B cell (primary cell): ENCODE measurements at regions not wholly inside any gene's neighbourhood (a gene's known extent, or its start where the extent isn't known, plus 50 kb on each side); places are given as distances from the start of the nearest gene placed in this dataset.

Experiments used
- ATAC-seq: fragments of 200-7000 bp; cut with Tn5 transposase; one replicate; pipeline ENCODE4 v1.10.0; 2021; ENCODE audit warnings: low read depth, mild to moderate bottlenecking, moderate number of reproducible peaks, moderate library complexity
- CTCF ChIA-PET: fragments of 350-600 bp; sonication (Branson Sonifier 250); formaldehyde crosslinking; loops from one replicate; lab custom pipeline; 2021; ENCODE audit warnings: antibody characterized with exemption, inconsistent platforms; lab: Charles Lee
- POLR2A ChIA-PET: fragments of 350-600 bp; sonication (Branson Sonifier 250); formaldehyde crosslinking; loops from one replicate; lab custom pipeline; 2021; ENCODE audit warnings: antibody characterized with exemption; lab: Charles Lee
- DNase-seq: peaks from one replicate; pipeline ENCODE4 v3.0.0; 2013
- H2AFZ ChIP-seq: 2 replicates; pipeline ENCODE4 v1.6.1; 2012; ENCODE audit warnings: mild to moderate bottlenecking, low read depth, low read length; ENCODE audit not compliant: insufficient read depth, poor library complexity, severe bottlenecking
- H3K27ac ChIP-seq, 2 donors: 1 replicate in 1 of 2; 2 replicates in 1 of 2; pipeline ENCODE4 v1.5.1; 2012 to 2013; ENCODE audit warnings: low read length in 2 of 2, mild to moderate bottlenecking in 2 of 2, moderate library complexity in 1 of 2
- H3K27me3 ChIP-seq, 4 experiments: fragments of 200-600 bp in 1 of 4; sonication (generic) in 1 of 4; replicated peaks in 1 of 4; 1 replicate in 2 of 4; 2 replicates in 2 of 4; pipeline versions ENCODE4 v1.6.1 to v1.7.0; 2013 to 2016; ENCODE audit warnings: low read length in 3 of 4, mild to moderate bottlenecking in 2 of 4, mixed read lengths in 1 of 4, moderate library complexity in 1 of 4; ENCODE audit not compliant: insufficient read depth in 4 of 4, control insufficient read depth in 3 of 4; ENCODE audit errors: control extremely low read depth in 1 of 4
- H3K36me3 ChIP-seq, 2 experiments: replicated peaks in 1 of 2; 1 replicate in 1 of 2; 2 replicates in 1 of 2; pipeline versions ENCODE4 v1.6.1 to v1.7.1; 2013; ENCODE audit warnings: low read length in 1 of 2; ENCODE audit not compliant: insufficient read depth in 2 of 2, control insufficient read depth in 1 of 2; ENCODE audit errors: control extremely low read depth in 1 of 2, extremely low read depth in 1 of 2
- H3K4me1 ChIP-seq, 2 donors: fragments of 200-600 bp in 1 of 2; sonication (generic) in 1 of 2; 1 replicate in 1 of 2; 2 replicates in 1 of 2; pipeline versions ENCODE4 v1.5.1 to v1.6.1; 2013 to 2017; ENCODE audit warnings: low read length in 2 of 2; ENCODE audit not compliant: control insufficient read depth in 2 of 2, insufficient read depth in 2 of 2
- H3K4me2 ChIP-seq: replicated peaks from 2 replicates; pipeline ENCODE3; 2012; ENCODE audit warnings: mild to moderate bottlenecking, low read depth, low read length; ENCODE audit not compliant: poor library complexity, severe bottlenecking
- H3K4me3 ChIP-seq, 5 experiments: fragments of 200-600 bp in 1 of 5; sonication (generic) in 1 of 5; 1 replicate in 3 of 5; 2 replicates in 2 of 5; pipeline versions ENCODE4 v1.5.1 to v1.7.0; 2011 to 2016; ENCODE audit warnings: low read length in 4 of 5, mild to moderate bottlenecking in 4 of 5, low read depth in 2 of 5, control low read depth in 1 of 5, moderate library complexity in 1 of 5; ENCODE audit not compliant: insufficient read depth in 1 of 5; ENCODE audit errors: control extremely low read depth in 1 of 5, extremely low read depth in 1 of 5
- H3K79me2 ChIP-seq: fragments of 200-600 bp; sonication (generic); one replicate; pipeline ENCODE4 v1.6.0; 2016; ENCODE audit warnings: low read length; ENCODE audit not compliant: control insufficient read depth, insufficient read depth
- H3K9ac ChIP-seq: fragments of 200-600 bp; sonication (generic); 2 replicates; pipeline ENCODE4 v1.6.1; 2017; ENCODE audit warnings: mild to moderate bottlenecking, low read length, moderate library complexity
- H3K9me3 ChIP-seq, 3 donors: one replicate each; pipeline versions ENCODE4 v1.6.1 to v1.7.1; 2013; ENCODE audit warnings: low read length in 2 of 3; ENCODE audit not compliant: control insufficient read depth in 2 of 3, insufficient read depth in 1 of 3; ENCODE audit errors: control extremely low read depth in 1 of 3
- H4K20me1 ChIP-seq: 2 replicates; pipeline ENCODE4 v1.6.0; 2012; ENCODE audit warnings: mild to moderate bottlenecking, low read length; ENCODE audit not compliant: insufficient read depth, control insufficient read depth, poor library complexity, severe bottlenecking
- H3K27ac Mint-ChIP-seq: one replicate; pipeline ENCODE4 v1.8.0; 2021; ENCODE audit warnings: mixed read lengths
- H3K27me3 Mint-ChIP-seq: one replicate; pipeline ENCODE4 v1.8.0; 2021; ENCODE audit warnings: mixed read lengths
- H3K4me1 Mint-ChIP-seq: one replicate; pipeline ENCODE4 v1.8.0; 2021; ENCODE audit warnings: mixed read lengths
- H3K4me3 Mint-ChIP-seq: one replicate; pipeline ENCODE4 v1.8.0; 2021; ENCODE audit warnings: mixed read lengths
- H3K9me3 Mint-ChIP-seq: one replicate; pipeline ENCODE4 v1.8.0; 2022; ENCODE audit warnings: mixed read lengths; ENCODE audit not compliant: insufficient read depth
- CTCF ChIP-seq: fragments of 200-600 bp; IDR thresholded peaks from one replicate; pipeline ENCODE4 v1.8.0; 2022; ENCODE audit warnings: antibody characterized with exemption, mild to moderate bottlenecking
- EZH2 ChIP-seq: IDR thresholded peaks from 2 replicates; pipeline ENCODE4 v1.6.1; 2012; ENCODE audit warnings: borderline replicate concordance, low read depth, mild to moderate bottlenecking, moderate library complexity, low read length; ENCODE audit not compliant: insufficient read depth, poor library complexity, severe bottlenecking
- WGBS: methylation state at CpG from one replicate; pipeline ENCODE4 v1.1.5; 2013; ENCODE audit warnings: missing lambda C conversion rate; ENCODE audit not compliant: insufficient coverage; 5-methylcytosine and 5-hydroxymethylcytosine counted together
- intact Hi-C: fragments of 100-400 bp; cut with micrococcal nuclease; formaldehyde crosslinking; loops from one replicate; pipeline ENCODE4 v1.10.0; 2022

- Histone ChIP-seq H3K9ac (no peak overlapping the region), H3K36me3 (no peaks in the 10 kb centered on the region), H4K20me1 (no peaks in the 10 kb centered on the region), H3K27ac (no peak overlapping the region), H3K79me2 (no peaks in the 10 kb centered on the region), H3K4me2 (no peak overlapping the region), H3K4me3 (no peak overlapping the region), H3K4me1 (peaks cover 10 to 13% of the 10 kb centered on the region in 2 donors), H2AFZ (no peak overlapping the region), H3K27me3 (no peaks in the 10 kb centered on the region), H3K9me3 (no peaks in the 10 kb centered on the region)
- TF ChIP-seq CTCF (no peak), EZH2 (no peak)
- peaks cover 8% of the 10 kb centered on the region for H3K4me1 Mint-ChIP-seq
- no peak for DNase-seq
- intact Hi-C loops, result no loop called here
- no peak overlapping the region for H3K4me3 Mint-ChIP-seq
- H3K27ac Mint-ChIP-seq, result no peak overlapping the region
- WGBS, result no CpG with 5 or more reads among the region's 1 CpG
- no peaks in the 10 kb centered on the region for H3K9me3 Mint-ChIP-seq
- POLR2A ChIA-PET, result no interaction called here
- CTCF ChIA-PET, result no interaction called here
- ATAC-seq, result no peak
- peaks cover 7% of the 10 kb centered on the region for H3K27me3 Mint-ChIP-seq
Measured at GRCh38 chr5:111855356-111855755, 98.4 kb upstream of the NREP start.

GRCh38 chr5:111854186-111854585 lies 97.2 kb upstream of the NREP start:
- H3K4me3 Mint-ChIP-seq, result no peak overlapping the region

More at GRCh38 chr5:111854186-111854585, 97.2 kb upstream of the NREP start:
- no peak overlapping the region for H3K27ac ChIP-seq
- intact Hi-C loops, result no loop called here
- H3K27ac Mint-ChIP-seq, result no peak overlapping the region
- H3K4me1 Mint-ChIP-seq, result peaks cover 8% of the 10 kb centered on the region
- 20% methylated on average over 1 of the region's 2 CpGs for WGBS
- H3K9ac ChIP-seq, result peak overlapping the region; percentile 8
- no peaks in the 10 kb centered on the region for H3K79me2 ChIP-seq
- CTCF ChIA-PET, result no interaction called here
- DNase-seq (no peak), ATAC-seq (no peak)
- H3K9me3 Mint-ChIP-seq, result no peaks in the 10 kb centered on the region
- no peaks in the 10 kb centered on the region for H3K36me3 ChIP-seq
- peaks cover 7% of the 10 kb centered on the region for H3K27me3 Mint-ChIP-seq
- POLR2A ChIA-PET, result no interaction called here
- H2AFZ ChIP-seq, result peak overlapping the region; percentile 41
- peaks cover 10 to 13% of the 10 kb centered on the region in 2 donors for H3K4me1 ChIP-seq
- no peaks in the 10 kb centered on the region for H4K20me1 ChIP-seq
- no peaks in the 10 kb centered on the region for H3K27me3 ChIP-seq
- H3K9me3 ChIP-seq, result no peaks in the 10 kb centered on the region
- H3K4me3 ChIP-seq, result no peak overlapping the region
- peak overlapping the region; percentile 47 for H3K4me2 ChIP-seq
- TF ChIP-seq EZH2 (no peak), CTCF (no peak)
